8988T (cell line): ENCODE measurements at regions not wholly inside any gene's neighbourhood (a gene's known extent, or its start where the extent isn't known, plus 50 kb on each side); places are given as distances from the start of the nearest gene placed in this dataset.

Experiments used
- DNase-seq: peaks from one replicate; pipeline ENCODE4 v3.0.0; 2011

DNA sequence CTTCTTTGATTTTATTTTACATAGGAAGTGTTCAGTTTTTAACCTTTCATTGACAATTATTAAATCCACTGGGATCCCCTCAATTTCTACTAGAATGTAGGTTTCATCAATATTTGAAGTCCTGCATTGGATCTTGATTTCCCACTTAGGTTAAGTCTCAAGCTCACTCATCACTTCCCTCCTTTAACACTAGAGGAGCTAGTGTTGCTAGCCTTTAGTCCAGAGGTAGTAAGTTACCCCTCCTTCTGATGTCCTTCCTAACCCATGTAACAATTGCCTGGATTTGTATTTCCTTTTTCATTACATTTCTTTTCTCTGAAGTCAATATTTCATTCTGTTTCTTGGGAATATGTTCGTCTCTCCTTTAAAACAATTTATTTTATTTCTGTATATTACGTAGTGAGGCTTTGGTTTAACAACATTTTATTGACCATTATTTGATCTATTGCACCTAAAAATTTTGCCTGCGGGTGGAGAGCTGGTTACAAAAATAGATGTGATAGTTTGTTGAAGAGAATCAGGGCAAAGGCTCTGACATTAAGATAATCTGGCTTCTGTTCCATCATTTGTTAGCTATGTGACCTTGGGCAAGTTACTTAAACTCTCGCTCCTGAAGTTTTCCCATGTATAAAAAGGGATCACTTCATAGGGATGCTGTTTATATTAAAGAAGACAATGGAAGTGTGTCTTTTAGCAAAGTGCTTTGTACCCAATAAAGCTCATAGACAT is 833.0 kb downstream of the SLC4A3 start:
- DNase-seq: no peak

DNA sequence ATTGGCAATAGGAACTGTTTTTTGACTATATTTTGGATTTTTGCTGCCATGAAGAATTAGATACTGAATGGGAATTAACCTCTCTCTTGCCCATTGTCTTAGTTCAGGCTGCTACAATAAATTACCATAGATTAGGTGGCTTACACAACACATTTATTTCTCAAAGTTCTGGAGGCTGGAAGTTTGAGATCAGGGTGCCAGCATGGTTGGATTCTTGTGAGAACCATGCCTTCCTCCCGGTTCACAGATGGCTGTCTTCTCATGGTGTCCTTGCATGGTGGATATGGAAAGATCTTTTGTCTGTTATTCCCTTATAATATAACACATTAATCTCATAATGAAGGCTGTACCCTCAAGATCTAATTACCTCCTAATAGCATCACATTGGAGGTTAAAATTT is 836.4 kb downstream of the SLC4A3 start:
- DNase-seq: no peak

DNA sequence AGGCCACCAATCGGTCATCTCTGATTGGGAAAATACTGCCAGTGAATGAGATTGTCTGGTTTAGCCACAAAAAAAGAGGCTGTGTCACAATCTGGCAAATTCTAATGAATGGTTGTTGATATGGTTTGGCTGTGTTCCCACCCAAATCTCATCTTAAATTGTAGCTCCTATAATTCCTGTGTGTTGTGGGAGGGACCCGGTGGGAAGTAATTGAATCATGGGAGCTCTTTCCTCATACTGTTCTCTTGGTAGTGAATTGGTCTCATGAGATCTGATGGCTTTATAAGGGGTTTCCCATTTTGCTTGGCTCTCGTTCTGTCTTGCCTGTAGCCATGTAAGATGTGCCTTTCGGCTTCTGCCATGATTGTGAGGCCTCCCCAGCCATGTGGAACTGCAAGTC is 838.3 kb downstream of the SLC4A3 start:
- DNase-seq: no peak

DNA sequence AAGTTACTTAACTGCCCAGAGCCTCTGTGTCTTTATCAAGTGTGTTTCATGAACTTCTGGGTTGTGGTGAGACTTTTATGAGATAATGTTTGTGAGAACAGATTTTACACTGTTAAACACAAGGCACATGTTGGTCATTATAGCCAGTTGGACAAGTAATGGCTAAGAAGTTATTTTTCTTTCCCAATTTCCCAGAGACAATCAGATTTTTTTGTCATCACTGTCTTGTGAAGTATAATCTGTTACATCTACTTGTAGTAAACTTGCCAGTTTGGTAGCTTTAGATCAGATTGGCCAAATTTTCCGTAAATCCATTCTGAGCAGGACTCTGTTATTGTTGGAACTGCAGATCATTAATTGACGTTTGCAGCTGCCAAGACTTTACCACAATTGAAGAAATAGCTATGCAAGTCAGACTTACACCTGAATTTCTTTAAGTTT is 838.8 kb downstream of the SLC4A3 start:
- DNase-seq: no peak

DNA sequence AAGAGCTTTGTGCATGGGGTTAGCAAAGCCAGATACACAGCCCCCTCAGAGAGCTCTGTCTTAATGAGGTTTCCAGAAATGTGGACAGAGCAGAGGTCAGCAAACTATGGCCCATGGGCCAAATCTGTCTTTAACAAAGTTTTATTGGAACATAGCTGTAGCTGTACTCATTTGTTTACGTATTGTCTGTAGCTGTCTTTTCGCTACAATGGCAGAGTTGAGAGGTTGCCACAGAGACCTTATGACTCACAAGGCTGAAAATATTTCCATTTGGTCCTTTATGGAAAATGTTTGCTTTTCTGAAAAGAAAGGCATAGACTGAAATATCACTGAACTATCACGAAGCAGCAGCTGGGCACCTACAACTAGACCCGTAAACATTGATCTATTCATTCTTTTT is 841.8 kb downstream of the SLC4A3 start:
- no peak for DNase-seq

DNA sequence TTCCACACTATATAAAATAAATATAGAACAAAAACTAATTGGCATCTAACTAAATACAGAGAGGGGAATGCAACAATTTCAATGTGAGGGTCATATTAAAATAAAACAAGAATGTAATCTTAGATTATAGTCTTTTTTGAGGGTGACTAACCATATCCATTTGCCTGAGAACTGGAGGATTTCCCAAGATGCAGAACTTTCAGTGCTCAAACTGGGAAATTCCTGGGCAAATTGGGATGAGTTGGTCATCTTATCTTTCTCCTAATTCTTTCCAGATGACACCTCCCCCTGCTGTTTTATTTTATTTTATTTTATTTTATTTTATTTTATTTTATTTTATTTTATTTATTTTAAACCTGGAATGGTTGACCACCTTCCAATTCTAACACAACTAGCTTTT is 846.2 kb downstream of the SLC4A3 start:
- DNase-seq: no peak

DNA sequence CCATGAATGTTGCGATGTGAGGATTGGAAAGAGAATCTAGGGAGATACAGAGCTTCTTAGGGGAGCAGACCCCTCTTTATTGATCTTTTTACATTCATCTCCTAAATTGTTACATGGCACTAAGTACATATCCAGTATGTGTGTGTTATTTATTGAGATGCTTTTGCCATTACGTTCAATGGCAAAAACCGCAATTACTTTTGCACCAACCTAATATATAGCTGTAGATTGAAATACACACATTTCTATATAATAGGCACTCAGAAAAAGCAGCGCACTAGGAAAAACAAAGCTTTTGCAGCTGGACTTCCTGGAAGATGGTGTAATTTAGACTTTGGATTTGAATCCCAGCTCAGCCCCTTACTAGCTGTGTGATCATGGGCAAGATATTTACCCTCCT is 849.4 kb downstream of the SLC4A3 start:
- DNase-seq: no peak

DNA sequence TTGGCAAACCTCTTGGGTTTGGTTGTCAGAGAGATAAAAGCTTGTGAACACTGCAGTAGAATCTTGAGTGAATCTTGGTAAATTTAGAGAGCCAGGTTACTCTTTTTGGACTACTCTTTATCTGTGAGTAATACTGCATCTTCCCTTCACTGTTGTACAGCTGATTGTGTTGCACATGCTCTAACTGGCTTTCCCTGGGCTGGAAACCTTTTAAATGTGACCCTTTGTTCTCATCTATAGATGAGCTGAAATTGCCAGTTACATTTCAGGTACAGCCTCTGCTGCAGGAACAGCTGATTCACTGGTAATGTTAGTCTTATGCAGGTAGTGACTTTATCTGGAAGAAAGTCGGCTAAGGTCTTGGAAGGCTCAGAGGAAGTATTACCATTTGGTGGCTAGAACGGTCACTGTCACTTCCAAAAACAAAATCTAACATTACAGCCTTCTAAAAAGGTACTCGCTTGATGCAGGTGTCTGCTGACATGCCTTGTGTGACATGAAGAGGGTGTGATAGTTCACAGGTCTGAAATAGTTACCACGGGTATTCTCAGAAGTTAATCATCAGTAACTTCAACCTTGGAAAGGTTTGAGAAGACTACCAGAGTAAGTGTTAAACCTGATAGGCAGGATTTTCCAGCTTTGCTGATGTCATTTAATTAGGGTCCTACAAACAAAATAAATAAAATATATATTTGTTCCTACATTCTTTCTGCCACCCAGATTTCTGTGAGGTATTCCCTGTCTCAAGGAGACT is 851.1 kb downstream of the SLC4A3 start:
- DNase-seq: no peak

DNA sequence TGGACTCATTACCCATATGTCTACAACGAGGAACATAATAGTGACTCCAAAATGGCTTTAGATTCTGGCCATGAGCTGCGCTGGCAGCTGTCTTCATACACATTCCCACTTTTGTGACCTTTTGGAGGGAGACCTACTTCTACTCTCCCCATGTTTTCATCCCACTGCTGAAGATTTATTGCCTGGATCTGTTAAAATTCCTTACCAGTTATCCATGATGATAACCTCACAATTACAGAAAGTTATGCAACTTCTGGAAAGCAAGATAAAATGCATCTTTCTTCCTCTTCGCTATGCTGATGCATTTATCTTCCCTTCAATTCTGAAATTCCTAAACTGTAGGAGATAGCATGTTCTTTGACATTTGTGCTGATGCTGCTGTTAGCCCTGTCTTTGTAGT is 855.3 kb downstream of the SLC4A3 start:
- DNase-seq: no peak

DNA sequence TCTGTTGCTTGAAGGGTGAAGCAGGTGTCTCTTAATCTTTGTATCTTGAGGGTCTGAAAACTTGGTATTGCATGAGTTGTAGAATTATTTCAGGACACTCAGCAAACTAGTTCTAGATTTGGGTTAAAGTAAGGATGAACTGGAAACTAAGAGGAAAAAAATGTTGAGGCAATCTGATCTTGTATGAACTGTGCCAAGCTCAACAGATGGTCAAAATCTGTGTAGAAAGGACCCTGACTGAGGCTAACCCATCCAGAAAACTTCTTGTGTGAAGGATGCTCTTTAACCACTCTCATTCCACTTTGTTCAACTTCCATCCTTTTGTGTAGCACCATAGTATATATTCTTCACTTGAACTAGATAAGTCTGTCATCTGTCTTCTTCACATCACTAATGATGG is 861.7 kb downstream of the SLC4A3 start:
- no peak for DNase-seq

DNA sequence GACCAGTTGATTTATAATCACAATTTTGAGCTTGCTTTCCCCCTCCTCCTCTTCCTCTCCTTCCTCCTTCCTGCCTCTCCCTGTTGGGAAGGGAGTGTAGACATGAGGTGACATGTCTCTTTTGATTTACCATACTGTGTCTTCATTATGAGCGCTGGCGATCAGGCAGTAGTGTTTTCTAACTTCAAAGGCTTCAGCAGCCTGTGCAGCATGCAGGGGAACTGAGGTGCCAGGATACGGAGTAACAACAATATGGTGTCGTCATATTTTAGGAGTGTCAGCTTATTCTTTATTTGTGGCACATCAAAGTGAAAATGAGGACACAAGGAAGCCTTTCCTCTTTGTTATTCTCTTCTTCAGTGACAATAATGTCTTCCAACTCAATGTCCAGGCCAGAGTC is 864.2 kb downstream of the SLC4A3 start:
- no peak for DNase-seq

DNA sequence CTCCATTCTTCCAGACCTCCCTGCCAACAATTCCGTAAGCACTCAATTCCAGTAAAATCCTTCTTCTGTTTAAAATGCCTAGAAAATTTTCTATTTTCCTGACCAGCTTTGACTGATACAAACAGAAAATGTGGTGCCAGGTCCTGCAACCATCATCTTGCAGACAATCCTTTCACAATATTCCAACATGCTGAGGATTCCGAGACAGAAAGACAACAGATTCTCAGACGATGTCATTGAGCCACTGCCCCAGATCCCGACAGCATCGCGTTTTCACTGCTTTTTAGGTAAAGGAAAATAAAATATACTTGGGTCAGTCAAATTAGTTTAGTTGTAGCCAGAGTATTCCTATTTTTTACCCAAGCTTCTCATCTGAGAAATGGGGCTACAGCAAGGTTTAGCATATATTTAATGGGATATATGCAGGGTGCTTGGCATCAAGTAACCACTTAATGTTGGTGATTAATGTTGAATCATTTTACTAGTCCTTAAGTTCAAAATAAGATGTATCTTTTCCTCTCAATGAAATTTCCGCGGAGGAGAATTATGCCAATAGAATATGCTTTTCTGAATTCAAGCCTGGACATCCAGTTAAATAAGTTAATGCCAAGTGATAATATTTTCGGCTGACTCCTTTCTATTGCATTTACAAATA is 866.6 kb downstream of the SLC4A3 start:
- no peak for DNase-seq

DNA sequence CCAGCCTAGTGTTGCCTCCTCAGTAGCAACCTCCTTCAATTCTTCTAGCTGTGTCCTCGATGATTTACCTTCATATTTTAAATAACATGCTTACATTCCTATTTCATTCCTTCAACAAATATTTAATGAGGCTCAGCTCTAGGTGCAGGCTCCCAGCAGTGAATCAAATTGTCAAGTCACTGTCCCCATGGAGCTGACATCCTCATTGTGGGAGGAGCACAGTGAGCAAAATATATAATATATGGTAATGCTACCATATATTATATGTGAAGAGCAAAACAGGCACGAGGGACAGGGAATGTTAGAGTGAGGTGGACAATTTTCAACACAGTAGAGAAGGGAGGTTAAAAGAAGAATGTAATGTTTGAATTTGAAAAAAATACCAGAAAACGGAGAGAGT is 869.1 kb downstream of the SLC4A3 start:
- no peak for DNase-seq

DNA sequence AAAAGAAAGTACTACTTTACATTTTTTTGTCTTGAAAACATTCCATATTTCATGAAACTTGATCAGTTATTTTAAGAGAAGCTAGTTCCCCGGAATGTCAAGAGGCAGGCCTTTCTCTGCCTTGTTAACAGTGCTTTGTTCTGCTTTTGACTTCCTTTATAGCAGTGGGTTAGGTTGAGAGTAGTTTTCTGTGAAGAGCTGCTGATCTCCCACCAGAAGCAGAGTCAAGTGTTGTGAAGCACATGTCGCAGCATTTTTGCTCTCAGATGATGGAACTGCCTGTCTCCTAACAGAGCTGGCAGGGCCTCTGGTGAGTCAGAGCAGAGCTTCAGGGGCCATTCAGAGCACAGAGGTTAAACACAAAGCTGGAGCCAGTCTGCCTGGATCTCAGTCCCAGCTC is 871.8 kb downstream of the SLC4A3 start:
- DNase-seq: no peak

DNA sequence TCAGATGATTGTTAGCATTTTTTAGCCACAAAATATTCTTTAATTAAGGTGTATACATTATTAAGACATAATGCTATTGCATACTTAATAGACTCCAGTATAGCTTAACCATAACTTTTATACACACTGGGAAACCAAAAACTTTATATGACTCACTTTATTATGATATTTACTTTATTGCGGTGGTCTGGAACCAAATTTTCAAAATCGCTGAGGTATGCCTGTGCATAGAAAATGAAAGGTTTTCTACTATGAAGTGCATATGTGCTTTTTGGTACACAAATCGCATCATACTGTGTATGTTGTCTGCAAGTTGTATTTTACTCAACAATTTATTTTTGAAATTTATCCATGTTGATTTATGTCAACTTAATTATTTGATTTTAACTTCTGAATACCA is 875.1 kb downstream of the SLC4A3 start:
- no peak for DNase-seq

DNA sequence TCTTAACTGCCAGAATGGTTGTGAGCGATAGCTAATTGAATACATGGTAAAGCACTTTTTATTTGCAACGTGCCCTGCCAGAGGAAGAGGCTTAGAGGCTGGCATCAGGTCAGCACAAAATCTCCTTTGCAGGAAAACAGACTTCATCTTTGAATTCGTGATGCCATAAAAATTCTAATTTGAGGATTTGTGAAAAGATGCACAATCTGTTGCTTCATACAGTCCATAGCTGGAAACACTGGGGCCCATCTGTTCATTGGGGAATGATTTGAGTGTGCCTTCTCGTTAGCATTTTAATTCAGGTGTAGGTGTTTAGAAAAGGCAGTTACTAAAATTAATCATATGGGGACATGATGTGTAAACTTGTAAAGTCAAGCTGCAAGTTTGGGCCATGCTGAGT is 876.0 kb downstream of the SLC4A3 start:
- DNase-seq: no peak

DNA sequence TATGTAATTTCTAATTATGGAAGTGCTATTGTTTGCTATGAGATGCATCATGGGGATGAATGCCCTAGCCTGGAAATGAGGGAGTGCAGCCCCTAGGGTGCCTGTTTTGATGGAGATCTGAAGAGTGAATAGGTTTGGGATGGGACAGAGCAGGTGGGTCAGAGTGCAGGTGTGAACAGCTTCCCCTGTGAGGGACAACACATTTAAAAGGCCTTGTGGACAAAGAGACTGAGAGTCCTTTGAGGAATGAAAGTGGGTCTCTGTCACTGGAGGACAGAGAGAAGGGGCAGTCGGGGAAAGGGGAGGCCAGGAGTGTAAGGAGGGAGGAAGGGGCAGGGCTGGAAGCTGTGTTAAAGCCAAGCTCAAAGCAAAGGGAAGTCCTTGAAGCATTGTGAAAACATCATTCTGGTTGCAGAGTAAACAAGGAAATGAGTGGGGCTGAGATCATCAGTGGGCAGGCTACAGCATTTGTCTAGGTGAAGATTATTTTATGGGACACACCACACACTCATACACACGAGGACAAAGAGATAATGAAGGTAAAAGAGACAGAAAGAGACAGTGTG is 877.6 kb downstream of the SLC4A3 start:
- DNase-seq: no peak

DNA sequence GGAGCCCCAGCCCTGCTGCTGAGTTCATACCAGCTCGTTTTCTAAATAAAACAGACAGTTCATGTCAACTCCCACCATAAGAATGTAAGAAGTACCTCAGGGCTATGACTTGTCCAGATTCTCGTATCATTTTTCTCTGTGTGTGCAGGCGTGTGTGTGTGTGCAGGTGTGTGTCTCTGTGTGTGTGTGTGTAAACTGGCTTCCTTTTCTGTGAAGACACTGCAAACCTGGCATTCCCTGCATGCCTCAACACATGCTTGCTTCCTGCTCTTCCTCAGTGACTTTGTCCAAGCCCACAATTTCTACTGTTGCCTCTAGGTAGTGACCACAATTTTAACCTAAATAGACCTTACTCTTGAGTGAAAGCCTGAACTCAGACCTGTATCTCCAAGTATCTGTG is 879.0 kb downstream of the SLC4A3 start:
- no peak for DNase-seq

DNA sequence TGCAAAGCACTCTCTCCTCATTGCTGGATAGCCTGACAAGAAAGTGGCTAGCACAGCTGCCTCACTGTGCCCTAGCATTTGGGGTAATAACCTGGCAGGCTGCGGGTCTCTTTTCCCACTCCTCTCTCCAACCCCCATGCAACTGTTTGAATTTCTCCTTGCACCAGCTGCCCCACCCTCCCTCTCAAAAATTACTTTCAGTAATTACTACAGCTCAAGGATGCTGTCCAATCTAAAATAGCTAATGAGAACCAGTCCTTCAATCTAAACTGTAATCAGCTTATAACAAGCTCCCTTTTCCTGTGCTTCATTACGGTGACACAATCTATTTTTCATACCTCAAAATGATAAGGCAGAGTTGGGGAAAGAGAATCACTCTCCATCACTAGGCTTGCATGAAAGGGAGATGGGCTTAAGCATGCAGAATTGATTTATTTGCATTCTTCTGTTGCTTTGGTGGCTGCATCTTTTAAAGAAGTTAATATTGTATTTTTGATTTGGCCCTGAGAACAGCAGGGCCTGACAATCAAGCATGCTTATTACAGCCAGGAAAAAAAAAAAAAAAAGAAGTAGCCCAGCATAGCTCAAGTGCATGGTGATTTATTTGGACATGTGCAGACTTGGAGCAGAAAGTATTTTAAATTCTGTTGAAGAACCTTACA is 881.8 kb downstream of the SLC4A3 start:
- DNase-seq: no peak

DNA sequence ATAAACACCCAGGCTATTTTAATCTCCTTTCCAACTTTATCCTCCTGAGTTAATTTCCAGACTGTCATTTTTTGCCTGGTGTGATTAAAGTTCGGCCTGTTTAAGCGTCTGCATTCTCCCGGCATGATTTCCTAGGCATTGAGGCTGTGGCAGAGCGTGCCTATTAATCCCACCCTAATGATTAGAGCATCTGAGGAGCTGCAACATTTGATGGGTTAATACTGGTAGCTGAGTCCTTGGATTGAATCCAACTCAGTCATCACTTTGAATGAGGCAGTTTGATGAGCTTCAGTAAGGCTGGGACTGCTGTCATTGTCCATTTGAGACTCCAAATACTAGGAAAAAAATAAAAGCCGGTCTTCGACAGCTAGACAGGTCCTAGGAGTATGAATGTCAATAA is 882.5 kb downstream of the SLC4A3 start:
- DNase-seq: no peak

DNA sequence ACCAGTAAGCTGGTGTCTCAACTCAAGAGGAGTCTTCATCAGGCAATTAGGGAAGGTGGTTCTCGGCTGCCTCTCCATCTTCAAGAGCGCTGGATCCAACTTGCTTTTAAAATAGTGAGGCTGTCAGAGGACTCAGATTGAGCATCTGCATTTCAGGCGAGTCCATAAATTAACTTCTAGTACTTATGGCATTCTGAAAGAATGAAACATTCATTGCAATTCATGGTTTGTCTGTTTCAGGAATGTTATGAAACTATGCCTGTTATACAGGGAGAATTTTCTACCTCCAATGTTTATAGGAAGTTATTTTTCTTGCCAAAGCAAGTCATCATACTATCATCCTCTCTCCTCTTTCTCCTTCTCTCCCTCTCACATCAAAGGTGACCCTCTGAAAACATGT is 883.2 kb downstream of the SLC4A3 start:
- no peak for DNase-seq

DNA sequence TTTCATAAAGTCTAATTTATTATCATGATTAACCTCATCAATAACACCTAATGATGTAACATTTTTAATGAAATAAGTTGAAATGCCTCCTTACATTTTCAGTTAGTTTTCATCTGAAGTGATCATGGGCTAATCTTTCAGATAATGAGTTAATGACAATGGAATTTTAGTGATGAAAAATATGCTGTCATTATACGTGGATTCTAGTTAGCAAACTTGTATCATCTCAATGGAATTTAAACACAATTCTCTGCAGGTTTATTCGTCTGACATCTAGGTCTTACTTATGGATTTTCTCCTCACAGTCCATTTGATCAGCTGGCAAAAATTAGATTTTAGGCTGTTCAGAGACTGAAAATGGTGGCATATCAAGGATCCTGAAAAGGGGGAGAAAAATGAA is 885.0 kb downstream of the SLC4A3 start:
- DNase-seq: no peak

DNA sequence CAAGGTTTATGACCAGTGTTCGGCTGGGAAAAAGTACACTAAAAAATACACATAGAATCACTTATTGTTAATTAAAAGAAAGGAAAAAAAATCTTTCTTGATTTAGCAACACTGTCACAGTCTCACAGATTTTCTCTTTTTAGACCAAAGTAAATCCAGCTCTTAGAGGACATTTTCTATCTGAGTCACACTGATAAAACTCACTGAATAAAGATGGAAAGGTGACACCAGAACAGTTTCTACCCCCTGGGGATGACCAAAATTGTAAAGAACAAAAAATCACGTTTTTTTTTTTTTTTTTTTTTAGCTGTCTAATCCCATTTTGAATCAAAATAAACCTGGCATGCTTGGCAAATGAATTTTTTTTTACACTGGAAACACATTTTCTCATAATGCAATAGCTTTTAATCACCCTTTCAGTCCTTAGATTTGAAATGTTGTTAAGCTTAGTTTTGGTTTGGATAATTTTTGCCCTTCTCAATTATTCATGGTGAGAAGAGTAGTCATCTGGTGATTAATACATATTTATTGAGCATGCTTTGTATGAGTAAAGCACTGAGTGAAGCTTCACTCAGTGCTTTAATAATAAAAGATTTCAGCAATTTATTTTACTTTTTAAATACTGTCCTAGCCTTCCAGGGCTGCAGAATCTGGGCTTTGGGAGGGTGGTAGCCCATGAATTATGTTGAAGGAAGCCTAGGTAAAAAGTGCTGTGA is 886.3 kb downstream of the SLC4A3 start:
- no peak for DNase-seq
